SU-DHL-6 (cell line): ENCODE measurements at regions not wholly inside any gene's neighbourhood (a gene's known extent, or its start where the extent isn't known, plus 50 kb on each side); places are given as distances from the start of the nearest gene placed in this dataset.

Experiments
- H2AFZ ChIP-seq: fragments of 200-600 bp; sonication (generic); 2 replicates; pipeline ENCODE4 v1.6.1; 2014; ENCODE audit warnings: low read depth, mild to moderate bottlenecking, moderate library complexity, mixed read lengths, antibody characterized with exemption, low read length; ENCODE audit not compliant: severe bottlenecking
- H3F3A ChIP-seq: fragments of 200-600 bp; shearing (Covaris generic); 2 replicates; pipeline ENCODE4 v1.6.0; 2016; ENCODE audit warnings: antibody characterized with exemption, mild to moderate bottlenecking; ENCODE audit not compliant: insufficient read depth
- H3K27ac ChIP-seq: fragments of 200-600 bp; sonication (generic); 2 replicates; pipeline ENCODE4 v1.5.1; 2016; ENCODE audit warnings: low read depth, mild to moderate bottlenecking, low read length, moderate library complexity, mixed read lengths
- H3K27me3 ChIP-seq: fragments of 200-600 bp; sonication (generic), shearing (Covaris generic); 2 replicates; pipeline ENCODE4 v1.6.0; 2014; ENCODE audit warnings: mild to moderate bottlenecking, low read length
- H3K36me3 ChIP-seq: fragments of 200-600 bp; sonication (generic); 2 replicates; pipeline ENCODE4 v1.6.1; 2014; ENCODE audit warnings: mild to moderate bottlenecking, low read length, mixed read lengths
- H3K4me2 ChIP-seq: fragments of 300-600, 200-600 bp; shearing (Covaris generic), sonication (generic); 2 replicates; pipeline ENCODE4 v1.6.0; 2014; ENCODE audit warnings: low read length, low read depth, mild to moderate bottlenecking; ENCODE audit not compliant: poor library complexity, severe bottlenecking
- H3K4me3 ChIP-seq: fragments of 200-600 bp; sonication (generic); 2 replicates; pipeline ENCODE4 v1.5.1; 2014; ENCODE audit warnings: antibody characterized with exemption, low read length, mild to moderate bottlenecking, mixed read lengths; ENCODE audit not compliant: insufficient read depth, poor library complexity, severe bottlenecking
- H3K79me2 ChIP-seq: fragments of 200-600 bp; sonication (generic); 2 replicates; pipeline ENCODE4 v1.6.1; 2014; ENCODE audit warnings: mild to moderate bottlenecking, low read length, moderate library complexity; ENCODE audit not compliant: insufficient read depth
- H3K9ac ChIP-seq: fragments of 200-600 bp; sonication (generic); 2 replicates; pipeline ENCODE4 v1.7.0; 2014; ENCODE audit warnings: mild to moderate bottlenecking, low read length
- H3K9me2 ChIP-seq: fragments of 200-600 bp; sonication (generic); replicated peaks from 2 replicates; pipeline ENCODE4 v1.6.1; 2014; ENCODE audit warnings: low read length; ENCODE audit not compliant: insufficient read depth
- H3K9me3 ChIP-seq: fragments of 200-600 bp; sonication (generic); 2 replicates; pipeline ENCODE4 v1.6.1; 2014; ENCODE audit warnings: low read length, mixed read lengths; ENCODE audit not compliant: insufficient read depth
- H4K20me1 ChIP-seq: fragments of 200-600 bp; sonication (generic); 2 replicates; pipeline ENCODE4 v1.6.1; 2014; ENCODE audit warnings: low read depth, mild to moderate bottlenecking, antibody characterized with exemption, low read length, moderate library complexity, mixed read lengths
- EZH2phosphoT487 ChIP-seq: fragments of 200-600 bp; sonication (generic), shearing (Covaris generic); conservative IDR thresholded peaks from 2 replicates; pipeline ENCODE4 v1.6.1; 2018; ENCODE audit warnings: mild to moderate bottlenecking, antibody characterized with exemption, low read length, moderate library complexity, mixed read lengths
- TF ChIP-seq, protein P1 (sequence below): fragments of 200-600 bp; sonication (generic); IDR thresholded peaks from one replicate; pipeline ENCODE4 v1.5.1; 2017; ENCODE audit warnings: antibody characterized with exemption, mild to moderate bottlenecking, low read length, moderate library complexity; ENCODE audit not compliant: insufficient read depth, poor library complexity, severe bottlenecking

GRCh38 chr17:36870720-36870999 is 66.6 kb upstream of the LHX1 start:
- H3K9me2 ChIP-seq = no peaks in the 10 kb centered on the region
- H3K27me3 ChIP-seq = no peaks in the 10 kb centered on the region
- no peaks in the 10 kb centered on the region for H3K9me3 ChIP-seq
- H3K36me3 ChIP-seq = no peaks in the 10 kb centered on the region
- no peaks in the 10 kb centered on the region for H4K20me1 ChIP-seq
- no peak overlapping the region for H2AFZ ChIP-seq
- TF ChIP-seq, protein P1, sequence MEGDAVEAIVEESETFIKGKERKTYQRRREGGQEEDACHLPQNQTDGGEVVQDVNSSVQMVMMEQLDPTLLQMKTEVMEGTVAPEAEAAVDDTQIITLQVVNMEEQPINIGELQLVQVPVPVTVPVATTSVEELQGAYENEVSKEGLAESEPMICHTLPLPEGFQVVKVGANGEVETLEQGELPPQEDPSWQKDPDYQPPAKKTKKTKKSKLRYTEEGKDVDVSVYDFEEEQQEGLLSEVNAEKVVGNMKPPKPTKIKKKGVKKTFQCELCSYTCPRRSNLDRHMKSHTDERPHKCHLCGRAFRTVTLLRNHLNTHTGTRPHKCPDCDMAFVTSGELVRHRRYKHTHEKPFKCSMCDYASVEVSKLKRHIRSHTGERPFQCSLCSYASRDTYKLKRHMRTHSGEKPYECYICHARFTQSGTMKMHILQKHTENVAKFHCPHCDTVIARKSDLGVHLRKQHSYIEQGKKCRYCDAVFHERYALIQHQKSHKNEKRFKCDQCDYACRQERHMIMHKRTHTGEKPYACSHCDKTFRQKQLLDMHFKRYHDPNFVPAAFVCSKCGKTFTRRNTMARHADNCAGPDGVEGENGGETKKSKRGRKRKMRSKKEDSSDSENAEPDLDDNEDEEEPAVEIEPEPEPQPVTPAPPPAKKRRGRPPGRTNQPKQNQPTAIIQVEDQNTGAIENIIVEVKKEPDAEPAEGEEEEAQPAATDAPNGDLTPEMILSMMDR = no peak
- no peak for TF ChIP-seq EZH2phosphoT487
- H3K79me2 ChIP-seq = no peaks in the 10 kb centered on the region
- no peak overlapping the region for H3K9ac ChIP-seq
- H3K27ac ChIP-seq = no peak overlapping the region
- no peak overlapping the region for H3K4me2 ChIP-seq
- no peak overlapping the region for H3K4me3 ChIP-seq
- H3F3A ChIP-seq = no peaks in the 10 kb centered on the region

GRCh38 chr17:36875698-36876293 is 61.5 kb upstream of the LHX1 start:
- Histone ChIP-seq H3K9me2 (no peaks in the 10 kb centered on the region), H3F3A (no peaks in the 10 kb centered on the region)

DNA sequence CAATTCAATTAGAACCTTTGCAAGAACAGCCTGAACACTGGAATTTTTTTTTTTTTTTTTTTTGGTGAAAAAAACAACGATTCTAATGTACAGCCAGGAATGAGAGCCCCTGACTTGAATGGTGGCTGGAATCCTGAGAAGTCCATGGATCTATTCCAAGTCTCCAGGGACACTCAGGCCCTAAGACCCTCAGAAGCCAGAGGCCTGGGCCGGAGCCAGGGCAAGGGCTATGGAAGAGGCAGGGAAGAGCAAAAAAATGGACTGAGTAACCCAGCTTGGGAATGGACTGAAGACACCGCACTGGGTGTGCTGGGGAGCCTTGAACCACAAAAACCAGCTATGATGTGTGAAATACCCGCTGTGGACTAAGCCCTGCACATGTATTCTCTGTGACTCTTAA is 60.3 kb upstream of the LHX1 start:
- Histone ChIP-seq H3K9ac (no peak overlapping the region), H3K9me3 (no peaks in the 10 kb centered on the region), H3K4me2 (no peak overlapping the region), H3K9me2 (no peaks in the 10 kb centered on the region), H3K27ac (no peak overlapping the region), H3K27me3 (no peaks in the 10 kb centered on the region), H3K36me3 (no peaks in the 10 kb centered on the region), H3K79me2 (no peaks in the 10 kb centered on the region), H3K4me3 (no peak overlapping the region), H2AFZ (no peak overlapping the region), H4K20me1 (no peaks in the 10 kb centered on the region), H3F3A (no peaks in the 10 kb centered on the region)
- TF ChIP-seq, protein P1 = no peak
- TF ChIP-seq EZH2phosphoT487 = no peak

More at GRCh38 chr17:36875698-36876293, 61.5 kb upstream of the LHX1 start:
- Histone ChIP-seq H3K4me3 (no peak overlapping the region), H3K9ac (no peak overlapping the region), H3K4me2 (no peak overlapping the region), H3K27ac (no peak overlapping the region), H3K79me2 (no peaks in the 10 kb centered on the region), H3K36me3 (no peaks in the 10 kb centered on the region), H4K20me1 (no peaks in the 10 kb centered on the region), H2AFZ (no peak overlapping the region), H3K9me3 (no peaks in the 10 kb centered on the region), H3K27me3 (no peaks in the 10 kb centered on the region)
- no peak for TF ChIP-seq EZH2phosphoT487
- TF ChIP-seq, protein P1 = no peak
